HL-60 (cell line): ENCODE measurements at regions not wholly inside any gene's neighbourhood (a gene's known extent, or its start where the extent isn't known, plus 50 kb on each side); places are given as distances from the start of the nearest gene placed in this dataset.

ENCODE experiments used
- POLR2AphosphoS5 ChIP-seq: IDR thresholded peaks from 2 replicates; pipeline ENCODE4 v1.6.1; 2012; ENCODE audit warnings: low read depth
- SPI1 ChIP-seq: IDR thresholded peaks from 2 replicates; pipeline ENCODE4 v1.6.1; 2012; ENCODE audit warnings: low read depth, mild to moderate bottlenecking, borderline replicate concordance
- TF ChIP-seq, protein P1 (sequence below): IDR thresholded peaks from one replicate; pipeline ENCODE4 v1.5.1; 2011; ENCODE audit warnings: low read length, control low read depth, inconsistent platforms; ENCODE audit not compliant: insufficient read depth
- TF ChIP-seq, protein P2 (sequence below): IDR thresholded peaks from 2 replicates; pipeline ENCODE4 v1.6.1; 2012; ENCODE audit warnings: low read depth; ENCODE audit not compliant: insufficient replicate concordance

GRCh38 chr3:26799679-26800317, 177.2 kb downstream of the LRRC3B start:
- TF ChIP-seq, protein P1, sequence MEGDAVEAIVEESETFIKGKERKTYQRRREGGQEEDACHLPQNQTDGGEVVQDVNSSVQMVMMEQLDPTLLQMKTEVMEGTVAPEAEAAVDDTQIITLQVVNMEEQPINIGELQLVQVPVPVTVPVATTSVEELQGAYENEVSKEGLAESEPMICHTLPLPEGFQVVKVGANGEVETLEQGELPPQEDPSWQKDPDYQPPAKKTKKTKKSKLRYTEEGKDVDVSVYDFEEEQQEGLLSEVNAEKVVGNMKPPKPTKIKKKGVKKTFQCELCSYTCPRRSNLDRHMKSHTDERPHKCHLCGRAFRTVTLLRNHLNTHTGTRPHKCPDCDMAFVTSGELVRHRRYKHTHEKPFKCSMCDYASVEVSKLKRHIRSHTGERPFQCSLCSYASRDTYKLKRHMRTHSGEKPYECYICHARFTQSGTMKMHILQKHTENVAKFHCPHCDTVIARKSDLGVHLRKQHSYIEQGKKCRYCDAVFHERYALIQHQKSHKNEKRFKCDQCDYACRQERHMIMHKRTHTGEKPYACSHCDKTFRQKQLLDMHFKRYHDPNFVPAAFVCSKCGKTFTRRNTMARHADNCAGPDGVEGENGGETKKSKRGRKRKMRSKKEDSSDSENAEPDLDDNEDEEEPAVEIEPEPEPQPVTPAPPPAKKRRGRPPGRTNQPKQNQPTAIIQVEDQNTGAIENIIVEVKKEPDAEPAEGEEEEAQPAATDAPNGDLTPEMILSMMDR: no peak
- TF ChIP-seq POLR2AphosphoS5 (no peak), SPI1 (peak; percentile 81)
- TF ChIP-seq, protein P2, sequence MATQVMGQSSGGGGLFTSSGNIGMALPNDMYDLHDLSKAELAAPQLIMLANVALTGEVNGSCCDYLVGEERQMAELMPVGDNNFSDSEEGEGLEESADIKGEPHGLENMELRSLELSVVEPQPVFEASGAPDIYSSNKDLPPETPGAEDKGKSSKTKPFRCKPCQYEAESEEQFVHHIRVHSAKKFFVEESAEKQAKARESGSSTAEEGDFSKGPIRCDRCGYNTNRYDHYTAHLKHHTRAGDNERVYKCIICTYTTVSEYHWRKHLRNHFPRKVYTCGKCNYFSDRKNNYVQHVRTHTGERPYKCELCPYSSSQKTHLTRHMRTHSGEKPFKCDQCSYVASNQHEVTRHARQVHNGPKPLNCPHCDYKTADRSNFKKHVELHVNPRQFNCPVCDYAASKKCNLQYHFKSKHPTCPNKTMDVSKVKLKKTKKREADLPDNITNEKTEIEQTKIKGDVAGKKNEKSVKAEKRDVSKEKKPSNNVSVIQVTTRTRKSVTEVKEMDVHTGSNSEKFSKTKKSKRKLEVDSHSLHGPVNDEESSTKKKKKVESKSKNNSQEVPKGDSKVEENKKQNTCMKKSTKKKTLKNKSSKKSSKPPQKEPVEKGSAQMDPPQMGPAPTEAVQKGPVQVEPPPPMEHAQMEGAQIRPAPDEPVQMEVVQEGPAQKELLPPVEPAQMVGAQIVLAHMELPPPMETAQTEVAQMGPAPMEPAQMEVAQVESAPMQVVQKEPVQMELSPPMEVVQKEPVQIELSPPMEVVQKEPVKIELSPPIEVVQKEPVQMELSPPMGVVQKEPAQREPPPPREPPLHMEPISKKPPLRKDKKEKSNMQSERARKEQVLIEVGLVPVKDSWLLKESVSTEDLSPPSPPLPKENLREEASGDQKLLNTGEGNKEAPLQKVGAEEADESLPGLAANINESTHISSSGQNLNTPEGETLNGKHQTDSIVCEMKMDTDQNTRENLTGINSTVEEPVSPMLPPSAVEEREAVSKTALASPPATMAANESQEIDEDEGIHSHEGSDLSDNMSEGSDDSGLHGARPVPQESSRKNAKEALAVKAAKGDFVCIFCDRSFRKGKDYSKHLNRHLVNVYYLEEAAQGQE: no peak
